ENCODE measurements at regions not wholly inside any gene's neighbourhood (a gene's known extent, or its start where the extent isn't known, plus 50 kb on each side); places are given as distances from the start of the nearest gene placed in this dataset.

GRCh38 chr5:158553195-158553961, 546.3 kb downstream of the EBF1 start:
- DNase-seq, result no peak

GRCh38 chr5:158552241-158552640, 547.5 kb downstream of the EBF1 start:
- no peak for DNase-seq

- no peak for DNase-seq
Measured at GRCh38 chr5:158549311-158549710, 550.4 kb downstream of the EBF1 start.

- no peak for DNase-seq
Measured at GRCh38 chr5:158546748-158547147, 553.0 kb downstream of the EBF1 start.

- DNase-seq, result no peak
Measured at GRCh38 chr5:158545949-158546530, 553.7 kb downstream of the EBF1 start.

GRCh38 chr5:158544388-158545339, 555.1 kb downstream of the EBF1 start:
- DNase-seq, result no peak

- DNase-seq, result no peak
Measured at GRCh38 chr5:158543539-158544387, 556.0 kb downstream of the EBF1 start.

- peak; percentile 6 for DNase-seq
Measured at GRCh38 chr5:158541536-158542297, 558.0 kb downstream of the EBF1 start.

- no peak for DNase-seq
Measured at GRCh38 chr5:158538506-158539074, 561.1 kb downstream of the EBF1 start.

- DNase-seq, result no peak
Measured at GRCh38 chr5:158537366-158537765, 562.4 kb downstream of the EBF1 start.

GRCh38 chr5:158534203-158534602, 565.5 kb downstream of the EBF1 start:
- no peak for DNase-seq

GRCh38 chr5:158532739-158533138, 567.0 kb downstream of the EBF1 start:
- DNase-seq, result no peak

GRCh38 chr5:158531860-158532259, 567.9 kb downstream of the EBF1 start:
- DNase-seq, result no peak

- DNase-seq, result no peak
Measured at GRCh38 chr5:158530115-158530514, 569.6 kb downstream of the EBF1 start.

- DNase-seq, result no peak
Measured at GRCh38 chr5:158529454-158529853, 570.3 kb downstream of the EBF1 start.

- DNase-seq, result no peak
Measured at GRCh38 chr5:158525663-158526062, 574.1 kb downstream of the EBF1 start.

- DNase-seq, result no peak
Measured at GRCh38 chr5:158524070-158524469, 575.6 kb downstream of the EBF1 start.

GRCh38 chr5:158522776-158523175, 576.9 kb downstream of the EBF1 start:
- no peak for DNase-seq

GRCh38 chr5:158521995-158522394, 577.7 kb downstream of the EBF1 start:
- no peak for DNase-seq

GRCh38 chr5:158519433-158520021, 580.2 kb downstream of the EBF1 start:
- DNase-seq, result no peak

GRCh38 chr5:158516521-158516920, 583.2 kb downstream of the EBF1 start:
- DNase-seq, result no peak
